Naive thymus-derived CD4-positive, alpha-beta T cell (primary cell): ENCODE measurements at regions not wholly inside any gene's neighbourhood (a gene's known extent, or its start where the extent isn't known, plus 50 kb on each side); places are given as distances from the start of the nearest gene placed in this dataset.

Experiments
- ATAC-seq: fragments of 150-1000 bp; cut with Tn5 transposase; 2 replicates; pipeline ENCODE4 v1.10.0; 2021; ENCODE audit warnings: mild to moderate bottlenecking, moderate library complexity
- CTCF ChIA-PET: fragments of 350-600 bp; sonication (Branson Sonifier 250); formaldehyde crosslinking; loops from one replicate; lab custom pipeline; 2021; ENCODE audit warnings: antibody characterized with exemption; lab: Charles Lee
- POLR2A ChIA-PET: fragments of 350-600 bp; sonication (Branson Sonifier 250); formaldehyde crosslinking; loops from one replicate; lab custom pipeline; 2021; ENCODE audit warnings: antibody characterized with exemption, inconsistent platforms; lab: Charles Lee
- DNase-seq, 9 donors: peaks; one replicate each; pipeline versions ENCODE4 v3.0.0 to v3.0.0-alpha.2; 2020 to 2022; ENCODE audit warnings: mixed read lengths in 1 of 9
- H3K27ac ChIP-seq: one replicate; pipeline ENCODE4 v1.7.0; 2013; ENCODE audit warnings: mild to moderate bottlenecking, low read depth, low read length, moderate library complexity
- H3K27me3 ChIP-seq, 2 donors: one replicate each; pipeline ENCODE4 v1.7.0; 2013; ENCODE audit warnings: low read length in 2 of 2, mild to moderate bottlenecking in 2 of 2, moderate library complexity in 2 of 2; ENCODE audit not compliant: control insufficient read depth in 2 of 2, insufficient read depth in 2 of 2
- H3K36me3 ChIP-seq, 3 experiments: 1 replicate in 2 of 3; 2 replicates in 1 of 3; pipeline ENCODE4 v1.7.0; 2013; ENCODE audit warnings: low read length in 3 of 3, mild to moderate bottlenecking in 3 of 3, moderate library complexity in 1 of 3; ENCODE audit not compliant: insufficient read depth in 3 of 3, control insufficient read depth in 2 of 3
- H3K4me1 ChIP-seq, 2 donors: one replicate each; pipeline ENCODE4 v1.7.0; 2013; ENCODE audit warnings: low read length in 2 of 2, mild to moderate bottlenecking in 2 of 2, moderate library complexity in 1 of 2; ENCODE audit not compliant: control insufficient read depth in 2 of 2, insufficient read depth in 2 of 2
- H3K4me3 ChIP-seq: 2 replicates; pipeline ENCODE4 v1.7.0; 2013; ENCODE audit warnings: mild to moderate bottlenecking, low read length
- H3K9me3 ChIP-seq, 3 experiments: 1 replicate in 2 of 3; 2 replicates in 1 of 3; pipeline ENCODE4 v1.7.0; 2013; ENCODE audit warnings: low read length in 3 of 3; ENCODE audit not compliant: control insufficient read depth in 2 of 3
- H3K27ac Mint-ChIP-seq, 9 donors: one replicate each; pipeline ENCODE4 v1.8.0; 2020 to 2022; ENCODE audit warnings: mixed read lengths in 9 of 9, mild to moderate bottlenecking in 8 of 9, moderate library complexity in 5 of 9, inconsistent platforms in 2 of 9
- H3K27me3 Mint-ChIP-seq, 5 donors: one replicate each; pipeline ENCODE4 v1.8.0; 2021 to 2022; ENCODE audit warnings: mixed read lengths in 5 of 5, mild to moderate bottlenecking in 1 of 5
- H3K36me3 Mint-ChIP-seq, 5 donors: one replicate each; pipeline ENCODE4 v1.8.0; 2020 to 2022; ENCODE audit warnings: mixed read lengths in 5 of 5, mild to moderate bottlenecking in 3 of 5, inconsistent platforms in 1 of 5
- H3K4me1 Mint-ChIP-seq, 7 donors: one replicate each; pipeline ENCODE4 v1.8.0; 2020 to 2022; ENCODE audit warnings: mixed read lengths in 7 of 7, mild to moderate bottlenecking in 3 of 7, inconsistent platforms in 1 of 7
- H3K4me3 Mint-ChIP-seq, 10 donors: one replicate each; pipeline ENCODE4 v1.8.0; 2020 to 2022; ENCODE audit warnings: mild to moderate bottlenecking in 10 of 10, mixed read lengths in 10 of 10, moderate library complexity in 6 of 10, inconsistent platforms in 2 of 10
- H3K9me3 Mint-ChIP-seq, 11 donors: one replicate each; pipeline ENCODE4 v1.8.0; 2020 to 2022; ENCODE audit warnings: mixed read lengths in 11 of 11, mild to moderate bottlenecking in 4 of 11, inconsistent platforms in 1 of 11, moderate library complexity in 1 of 11
- intact Hi-C, 2 donors: fragments of 100-400 bp; cut with micrococcal nuclease; formaldehyde crosslinking; loops; one replicate each; pipeline ENCODE4 v1.15.1; 2023

DNA sequence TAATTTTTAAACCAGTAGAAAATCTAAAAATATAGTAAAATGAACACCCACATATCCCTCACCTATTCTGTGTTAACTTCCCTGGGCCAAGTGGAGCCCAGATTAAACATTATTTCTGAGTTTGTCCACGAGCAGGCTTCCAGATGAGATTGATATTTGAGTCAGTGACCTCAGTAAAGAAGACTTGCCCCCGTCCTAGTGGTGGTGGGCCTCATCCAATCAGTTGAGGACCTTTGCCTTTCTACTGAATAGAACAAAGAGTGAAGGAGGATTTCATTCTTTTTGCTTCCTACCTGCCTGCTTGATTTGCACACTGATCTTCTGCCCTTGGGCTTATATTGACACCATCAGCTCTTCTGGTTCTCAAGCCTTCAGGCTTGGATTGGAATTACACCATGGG lies 174.7 kb upstream of the PLEKHG7 start:
- Histone ChIP-seq H3K36me3 (no peaks in the 10 kb centered on the region), H3K4me3 (no peak overlapping the region), H3K27me3 (no peaks in the 10 kb centered on the region), H3K27ac (no peak overlapping the region), H3K4me1 (peaks cover 0 to 7% of the 10 kb centered on the region in 2 donors), H3K9me3 (no peaks in the 10 kb centered on the region)
- intact Hi-C loops, result no loop called here
- H3K9me3 Mint-ChIP-seq, result peaks cover 0 to 19% (median 6%) of the 10 kb centered on the region in 11 donors
- POLR2A ChIA-PET, result no interaction called here
- DNase-seq, result no peak
- no peak overlapping the region for H3K27ac Mint-ChIP-seq
- H3K36me3 Mint-ChIP-seq, result peaks cover 5 to 33% (median 12%) of the 10 kb centered on the region in 5 donors
- peaks cover 11 to 19% (median 15%) of the 10 kb centered on the region in 7 donors for H3K4me1 Mint-ChIP-seq
- H3K27me3 Mint-ChIP-seq, result no peaks in the 10 kb centered on the region
- no peak for ATAC-seq
- no peak overlapping the region for H3K4me3 Mint-ChIP-seq
- CTCF ChIA-PET, result no interaction called here

DNA sequence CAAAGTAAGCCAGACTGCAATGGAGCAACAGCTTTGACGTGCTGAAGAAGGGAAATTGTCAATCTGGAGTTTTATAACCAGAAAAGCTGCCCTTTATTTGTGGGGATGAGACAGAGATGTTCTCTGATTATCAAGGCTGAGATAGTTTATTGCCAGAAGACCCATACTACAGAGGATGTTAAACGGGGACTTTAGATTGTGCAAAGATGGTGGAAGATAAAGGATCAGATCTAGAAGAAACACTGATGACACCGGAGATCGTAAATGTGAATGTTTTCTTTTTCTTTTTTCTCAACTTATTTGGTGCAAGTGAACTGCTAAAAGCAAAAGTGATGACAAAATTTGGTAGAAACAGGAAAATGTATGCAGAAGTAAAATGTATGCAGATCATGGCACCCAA lies 178.3 kb upstream of the PLEKHG7 start:
- peak overlapping the region in 1 of 9 donors; percentile 0 for H3K27ac Mint-ChIP-seq
- H3K9me3 Mint-ChIP-seq, result peaks cover 2 to 18% (median 11%) of the 10 kb centered on the region in 11 donors
- POLR2A ChIA-PET, result interaction anchor here (0.6 to 0.9 kb wide), 2 partner anchors 11 to 16 kb away, joined by 3 read pairs; no protein-coding TSS in a partner anchor
- CTCF ChIA-PET, result no interaction called here
- H3K9me3 ChIP-seq, result no peaks in the 10 kb centered on the region
- intact Hi-C loops, result no loop called here
- no peak for ATAC-seq
- H3K36me3 ChIP-seq, result no peaks in the 10 kb centered on the region
- no peak overlapping the region for H3K4me3 Mint-ChIP-seq
- H3K27ac ChIP-seq, result no peak overlapping the region
- DNase-seq, result no peak
- H3K27me3 ChIP-seq, result no peaks in the 10 kb centered on the region
- peaks cover 8 to 25% (median 16%) of the 10 kb centered on the region in 7 donors for H3K4me1 Mint-ChIP-seq
- H3K27me3 Mint-ChIP-seq, result no peaks in the 10 kb centered on the region
- peaks cover 5 to 22% (median 10%) of the 10 kb centered on the region in 5 donors for H3K36me3 Mint-ChIP-seq
- H3K4me1 ChIP-seq, result peaks cover 0 to 7% of the 10 kb centered on the region in 2 donors
- H3K4me3 ChIP-seq, result no peak overlapping the region

DNA sequence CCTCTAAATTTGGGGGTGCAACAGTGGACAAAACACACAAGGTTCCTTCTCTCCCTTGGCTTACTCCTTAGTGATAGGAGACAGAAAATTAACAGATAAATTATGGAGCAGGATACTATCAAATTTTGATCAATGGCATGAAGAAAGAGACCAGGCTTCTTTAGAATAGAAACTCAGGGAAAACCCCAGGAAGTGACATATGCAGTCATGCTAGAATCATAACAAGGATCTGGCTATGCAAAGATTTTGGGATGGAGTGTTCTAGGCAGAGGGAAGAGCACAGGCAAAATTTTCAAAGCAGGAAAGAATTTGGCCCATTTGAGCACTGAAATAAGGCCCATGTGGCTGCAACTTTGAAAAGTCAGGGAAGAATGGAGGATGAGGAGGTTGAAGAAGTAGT lies 182.3 kb upstream of the PLEKHG7 start:
- ChIA-PET POLR2A (no interaction called here), CTCF (no interaction called here)
- ATAC-seq (no peak), DNase-seq (no peak)
- H3K9me3 ChIP-seq, result no peaks in the 10 kb centered on the region
- H3K4me3 ChIP-seq, result no peak overlapping the region
- Mint-ChIP-seq H3K27me3 (no peaks in the 10 kb centered on the region), H3K36me3 (peaks cover 5 to 18% (median 10%) of the 10 kb centered on the region in 5 donors), H3K4me1 (peaks cover 6 to 32% (median 11%) of the 10 kb centered on the region in 7 donors), H3K27ac (peak overlapping the region in 2 of 9 donors; percentile 5 to 17), H3K9me3 (peaks cover 2 to 18% (median 11%) of the 10 kb centered on the region in 11 donors), H3K4me3 (no peak overlapping the region)
- intact Hi-C loops, result loop anchor here in 1 of 2 donors (2.0 kb wide), 1 partner anchor 14 kb away; no protein-coding TSS in a partner anchor
- H3K27ac ChIP-seq, result no peak overlapping the region
- H3K4me1 ChIP-seq, result peaks cover 0 to 7% of the 10 kb centered on the region in 2 donors
- no peaks in the 10 kb centered on the region for H3K36me3 ChIP-seq
- H3K27me3 ChIP-seq, result no peaks in the 10 kb centered on the region

DNA sequence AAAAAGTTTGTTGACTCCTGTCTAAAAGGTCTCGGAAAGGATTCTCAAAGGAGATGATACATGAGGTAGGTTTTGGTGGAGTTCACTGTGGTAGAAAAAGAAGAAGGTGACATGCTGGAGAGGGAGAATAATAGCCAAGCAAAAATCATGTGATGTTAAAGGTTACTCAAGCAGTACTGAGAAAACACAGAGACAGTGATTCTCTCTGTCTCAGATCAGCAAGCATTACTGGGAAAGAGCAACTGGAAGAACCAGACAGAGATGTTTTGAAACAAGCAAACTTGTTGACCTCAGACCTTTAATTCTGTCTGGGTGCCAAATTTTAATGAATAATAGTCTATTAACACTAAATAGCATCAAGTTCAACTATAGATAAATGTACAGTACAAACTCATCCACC lies 183.5 kb upstream of the PLEKHG7 start:
- H3K9me3 Mint-ChIP-seq, result peaks cover 2 to 14% (median 9%) of the 10 kb centered on the region in 11 donors
- ChIA-PET CTCF (no interaction called here), POLR2A (interaction anchor here (0.7 kb wide), 2 partner anchors 27 to 138 kb away, joined by 3 read pairs; no protein-coding TSS in a partner anchor)
- intact Hi-C loops, result no loop called here
- H3K27ac Mint-ChIP-seq, result no peak overlapping the region
- no peaks in the 10 kb centered on the region for H3K36me3 ChIP-seq
- DNase-seq (no peak), ATAC-seq (no peak)
- peaks cover under 1 to 12% (median 10%) of the 10 kb centered on the region in 5 donors for H3K36me3 Mint-ChIP-seq
- no peaks in the 10 kb centered on the region for H3K9me3 ChIP-seq
- no peak overlapping the region for H3K27ac ChIP-seq
- H3K4me3 ChIP-seq, result no peak overlapping the region
- H3K27me3 ChIP-seq, result no peaks in the 10 kb centered on the region
- no peaks in the 10 kb centered on the region for H3K27me3 Mint-ChIP-seq
- no peak overlapping the region for H3K4me3 Mint-ChIP-seq
- H3K4me1 Mint-ChIP-seq, result peaks cover 6 to 35% (median 11%) of the 10 kb centered on the region in 7 donors
- peaks cover 0 to under 1% of the 10 kb centered on the region in 2 donors for H3K4me1 ChIP-seq

DNA sequence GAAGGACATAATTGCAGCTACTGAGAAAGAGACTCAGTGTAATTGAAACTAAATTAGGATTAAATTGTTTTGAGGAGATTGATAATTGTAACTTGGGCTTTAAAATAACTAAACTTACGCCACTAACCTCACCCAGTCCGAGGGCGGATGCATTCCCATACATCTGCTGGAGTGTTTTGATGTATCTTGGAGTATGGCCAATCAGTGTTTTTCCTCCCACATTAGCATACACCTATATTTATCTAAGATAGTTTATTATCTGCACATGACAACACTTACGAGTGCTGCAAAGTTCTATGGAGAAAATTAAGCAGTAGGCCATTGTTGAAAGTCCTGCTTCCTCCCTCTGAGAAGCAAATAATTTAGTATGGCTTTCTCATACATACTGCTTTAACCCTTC lies 184.7 kb upstream of the PLEKHG7 start:
- no peaks in the 10 kb centered on the region for H3K36me3 ChIP-seq
- POLR2A ChIA-PET, result interaction anchor here (0.9 kb wide), 1 partner anchor 13 kb away, joined by 3 read pairs; no protein-coding TSS in a partner anchor
- no peaks in the 10 kb centered on the region for H3K9me3 ChIP-seq
- peaks cover 0 to 12% (median 4%) of the 10 kb centered on the region in 5 donors for H3K36me3 Mint-ChIP-seq
- H3K27me3 ChIP-seq, result no peaks in the 10 kb centered on the region
- intact Hi-C loops, result no loop called here
- no peak overlapping the region for H3K4me3 Mint-ChIP-seq
- no peaks in the 10 kb centered on the region for H3K4me1 ChIP-seq
- H3K27ac Mint-ChIP-seq, result peak overlapping the region in 1 of 9 donors; percentile 4
- no peak for ATAC-seq
- H3K9me3 Mint-ChIP-seq, result peaks cover 2 to 17% (median 6%) of the 10 kb centered on the region in 11 donors
- peaks cover 2 to 37% (median 8%) of the 10 kb centered on the region in 7 donors for H3K4me1 Mint-ChIP-seq
- CTCF ChIA-PET, result interaction anchor here (0.7 kb wide), 1 partner anchor 1572 kb away, joined by 3 read pairs; no protein-coding TSS in a partner anchor
- H3K27me3 Mint-ChIP-seq, result no peaks in the 10 kb centered on the region
- H3K4me3 ChIP-seq, result no peak overlapping the region
- no peak for DNase-seq
- H3K27ac ChIP-seq, result no peak overlapping the region

DNA sequence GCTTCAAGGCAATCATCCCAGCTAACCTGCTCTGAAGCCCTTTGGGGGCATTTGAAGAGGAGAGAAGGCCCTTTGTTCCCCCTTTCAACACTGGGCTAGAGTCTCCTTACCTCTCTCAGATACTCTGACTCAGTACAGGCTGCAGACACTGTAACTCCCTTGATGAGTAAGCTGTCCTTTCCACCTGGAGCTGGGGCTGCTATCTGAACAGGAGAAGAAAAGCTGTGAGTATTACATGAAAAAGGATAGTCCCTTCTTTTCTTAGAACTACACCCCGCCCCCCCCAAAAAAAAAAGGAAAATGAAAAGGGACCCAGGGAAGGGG lies 186.6 kb upstream of the PLEKHG7 start:
- peak overlapping the region in 1 of 10 donors; percentile 30 for H3K4me3 Mint-ChIP-seq
- intact Hi-C loops, result no loop called here
- H3K4me1 Mint-ChIP-seq, result peaks cover 2 to 39% (median 8%) of the 10 kb centered on the region in 7 donors
- ATAC-seq (no peak), DNase-seq (peak in 1 of 9 donors; percentile 27)
- H3K4me1 ChIP-seq, result no peaks in the 10 kb centered on the region
- H3K36me3 ChIP-seq, result no peaks in the 10 kb centered on the region
- H3K36me3 Mint-ChIP-seq, result peaks cover 0 to 14% (median 0%) of the 10 kb centered on the region in 5 donors
- no peaks in the 10 kb centered on the region for H3K9me3 ChIP-seq
- no peaks in the 10 kb centered on the region for H3K27me3 Mint-ChIP-seq
- H3K27me3 ChIP-seq, result no peaks in the 10 kb centered on the region
- no peak overlapping the region for H3K4me3 ChIP-seq
- ChIA-PET CTCF (no interaction called here), POLR2A (interaction anchor here (1.0 to 1.8 kb wide), 4 partner anchors 9 to 370 kb away, joined by 5 to 6 read pairs (median 5); partner anchors contain the start of gene BTG1)
- peak overlapping the region in 1 of 9 donors; percentile 76 for H3K27ac Mint-ChIP-seq
- H3K9me3 Mint-ChIP-seq, result peaks cover 0 to 15% (median 3%) of the 10 kb centered on the region in 11 donors
- H3K27ac ChIP-seq, result no peak overlapping the region
